GM18520 (cell line): ENCODE measurements at regions not wholly inside any gene's neighbourhood (a gene's known extent, or its start where the extent isn't known, plus 50 kb on each side); places are given as distances from the start of the nearest gene placed in this dataset.

Source experiments
- ATAC-seq: cut with Tn5 transposase; IDR thresholded peaks from one replicate; pipeline ENCODE4 v1.9.1; 2021; ENCODE audit not compliant: unreplicated experiment

- ATAC-seq: no peak
Measured at GRCh38 chr1:181423301-181423918, 59.9 kb upstream of the CACNA1E start.

- no peak for ATAC-seq
Measured at GRCh38 chr1:181424786-181425403, 58.4 kb upstream of the CACNA1E start.

GRCh38 chr1:181425566-181425965, 57.8 kb upstream of the CACNA1E start:
- no peak for ATAC-seq

DNA sequence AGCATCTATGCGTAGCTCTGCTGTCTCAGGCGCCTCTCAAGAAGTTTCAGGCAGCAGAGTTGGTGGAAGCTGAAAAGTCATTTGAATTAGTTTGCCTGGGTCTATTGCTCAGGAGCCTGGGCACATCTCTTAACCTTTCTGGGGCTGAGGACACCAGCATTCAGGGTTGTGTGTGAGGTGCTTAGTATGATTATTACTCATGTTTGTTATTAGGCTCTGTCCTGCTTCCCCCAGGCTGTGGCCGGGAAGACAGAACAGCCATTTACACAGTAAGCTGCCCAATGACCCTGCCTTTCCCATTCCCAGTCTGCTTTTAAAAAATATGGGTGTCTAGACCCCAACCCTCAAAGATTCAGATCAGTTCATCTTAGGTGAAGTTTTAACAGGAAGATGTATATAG, 53.9 kb upstream of the CACNA1E start:
- no peak for ATAC-seq

DNA sequence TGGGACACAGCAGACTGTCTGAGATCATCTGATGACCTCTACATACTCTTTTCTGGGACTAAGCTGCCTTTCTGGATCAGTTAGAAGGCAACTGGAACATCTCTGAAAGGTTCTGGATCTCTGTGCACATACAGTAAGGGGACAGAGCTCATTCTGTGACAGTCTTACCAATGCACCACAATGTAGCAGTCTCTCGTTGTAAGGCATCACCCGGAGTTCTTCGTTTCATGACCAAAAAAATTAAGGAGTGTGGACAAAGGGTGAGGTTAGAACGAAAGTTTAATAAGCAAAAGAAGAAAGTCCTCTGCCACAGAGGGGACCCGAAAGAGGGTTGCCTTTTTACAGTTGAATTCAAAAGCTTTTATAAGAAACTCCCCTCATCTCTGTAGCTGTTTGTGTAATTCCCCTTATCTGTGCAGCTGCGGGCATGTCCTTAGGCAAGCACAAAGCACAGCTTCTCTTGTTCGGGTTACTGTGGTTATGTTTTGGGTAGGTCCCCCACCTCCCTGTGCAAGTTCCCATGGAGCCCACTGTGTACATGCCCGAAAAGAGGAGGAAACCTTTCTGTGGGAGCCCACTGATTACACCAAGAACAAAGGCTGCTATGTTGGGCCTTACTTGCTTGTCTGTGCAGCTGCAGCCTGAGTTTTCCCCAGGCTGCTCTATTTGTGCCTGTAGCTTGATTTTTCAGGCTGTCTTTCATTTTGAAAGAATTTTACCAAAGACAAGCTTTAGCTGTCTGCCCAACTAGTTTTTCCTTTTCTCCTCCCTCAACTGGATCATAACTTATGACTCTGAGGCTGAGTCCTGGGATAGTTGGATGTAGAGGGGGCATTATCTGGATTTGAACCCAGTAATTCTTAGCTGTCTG, 53.1 kb upstream of the CACNA1E start:
- ATAC-seq: no peak
